ENCODE measurements at regions not wholly inside any gene's neighbourhood (a gene's known extent, or its start where the extent isn't known, plus 50 kb on each side); places are given as distances from the start of the nearest gene placed in this dataset.

- no peak for DNase-seq
Observed at GRCh38 chr6:104183816-104184435, 675.8 kb downstream of the HACE1 start.

DNA sequence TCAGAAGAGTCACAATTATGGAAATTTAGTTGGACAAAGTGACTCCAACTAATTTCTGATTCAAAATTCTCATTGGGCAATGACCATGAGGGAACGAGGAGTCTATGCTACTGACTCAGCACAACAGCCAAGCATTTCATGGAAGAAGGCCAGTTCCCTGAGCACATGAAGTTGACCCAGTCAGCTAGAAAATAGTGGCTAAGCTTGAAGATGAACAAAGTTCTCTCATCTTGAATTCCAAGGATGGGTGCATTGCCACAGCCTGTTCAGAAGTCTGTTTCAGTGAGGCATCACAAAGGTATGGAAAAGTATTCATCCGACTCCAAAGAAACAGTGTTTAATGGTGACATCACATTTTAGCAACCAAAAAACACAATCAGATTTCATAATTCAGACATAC is 676.9 kb downstream of the HACE1 start:
- DNase-seq: no peak

DNA sequence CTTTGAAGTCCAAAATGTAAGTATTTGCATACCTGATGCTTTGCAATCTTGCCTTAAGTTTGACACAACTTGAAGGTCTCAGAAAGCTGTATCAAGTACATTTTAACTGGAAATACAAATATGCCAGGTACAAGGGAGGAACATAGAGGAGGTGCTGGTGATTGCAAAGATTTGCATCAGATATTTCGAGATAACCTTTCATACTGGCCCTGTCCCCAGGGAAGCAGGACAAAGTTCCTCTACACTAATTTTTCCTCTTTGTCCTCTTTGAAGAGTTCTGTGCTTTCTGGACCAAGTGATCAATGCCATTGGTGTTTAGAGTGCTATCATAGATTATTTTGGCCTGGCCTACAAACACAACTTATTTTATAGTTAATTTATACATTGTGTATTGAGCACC is 686.1 kb downstream of the HACE1 start:
- DNase-seq: no peak

- DNase-seq: no peak
Observed at GRCh38 chr6:104170401-104170800, 689.3 kb downstream of the HACE1 start.

DNA sequence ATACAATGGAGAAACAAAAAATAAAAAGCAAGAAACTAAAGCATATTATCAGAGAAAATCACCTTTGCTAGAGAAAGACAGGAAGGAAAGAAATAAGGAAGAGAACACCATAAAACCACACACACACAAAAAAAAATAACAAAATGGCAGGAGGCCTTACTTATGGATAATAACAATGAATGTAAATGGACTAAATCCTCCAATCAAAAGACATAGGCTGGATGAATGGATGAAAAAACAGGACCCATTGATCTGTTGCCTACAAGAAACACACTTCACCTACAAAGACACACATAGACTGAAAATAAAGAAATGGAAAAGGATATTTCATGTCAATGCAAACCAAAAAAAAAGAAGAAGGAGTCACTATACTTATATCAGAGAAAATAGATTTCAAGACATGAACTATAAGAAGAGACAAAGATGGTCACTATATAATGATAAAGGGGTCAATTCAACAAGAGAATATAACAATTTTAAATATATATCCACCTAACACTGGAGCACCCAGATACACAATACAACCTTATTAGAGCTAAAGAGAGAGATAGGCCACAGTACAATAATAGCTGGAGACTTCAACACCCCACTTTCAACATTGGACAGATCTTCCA is 693.6 kb downstream of the HACE1 start:
- no peak for DNase-seq

DNA sequence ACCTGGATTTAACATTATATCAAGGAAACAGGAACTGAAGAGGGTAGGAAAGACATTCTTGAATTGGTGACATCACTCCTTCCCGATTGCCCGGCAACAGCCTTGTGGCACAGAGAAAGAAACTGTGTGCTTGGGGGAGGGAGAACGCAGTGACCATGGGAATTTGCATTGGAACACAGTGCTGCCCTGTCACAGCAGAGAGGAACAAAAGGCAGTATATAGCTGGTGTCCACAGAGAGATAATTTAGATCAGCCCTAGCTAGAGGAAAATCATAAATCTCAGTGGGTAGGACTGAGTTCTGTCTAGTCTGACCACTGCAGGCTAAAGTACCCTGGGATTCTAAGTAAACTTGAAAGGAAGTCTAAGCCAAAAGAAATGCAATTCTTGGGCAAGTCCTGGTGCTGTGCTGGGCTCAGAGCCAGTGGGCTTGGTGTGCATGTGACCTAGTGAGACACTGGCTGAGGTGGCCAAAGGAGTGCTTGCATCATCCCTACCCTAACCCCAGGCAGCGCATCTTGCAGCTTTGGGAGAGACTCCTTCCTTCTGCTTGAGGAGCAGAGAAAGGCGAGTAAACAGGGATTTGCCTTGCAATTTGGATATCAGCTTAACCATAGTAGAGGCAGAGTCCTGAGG is 697.6 kb downstream of the HACE1 start:
- DNase-seq: no peak

DNA sequence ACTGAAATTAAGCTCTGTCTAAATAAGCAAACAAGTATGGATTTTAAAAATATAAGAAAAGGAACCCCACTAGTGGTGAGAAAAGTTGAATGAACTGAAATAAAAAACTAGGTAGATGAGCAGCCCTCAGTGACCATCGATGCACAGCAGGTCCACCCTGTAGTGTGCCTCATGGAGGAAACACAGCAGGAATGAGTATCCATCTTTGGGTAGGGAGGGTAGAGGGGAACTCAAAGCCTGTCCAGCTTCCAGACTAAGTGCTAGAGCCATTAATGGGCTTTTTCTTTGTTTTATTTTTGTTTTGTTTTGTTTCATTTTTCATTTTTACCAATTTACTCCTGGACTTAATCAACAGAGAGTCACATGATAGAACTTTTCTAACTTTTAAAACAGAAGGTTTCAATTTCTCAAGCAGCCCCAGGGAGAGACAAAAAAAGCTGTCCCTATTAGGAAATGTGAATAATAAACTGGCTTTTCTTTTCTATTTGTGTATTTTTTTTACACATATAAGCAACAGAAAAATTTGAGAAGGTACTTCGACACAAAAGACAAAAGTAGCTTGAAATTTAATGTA is 700.6 kb downstream of the HACE1 start:
- DNase-seq: no peak

GRCh38 chr6:104143757-104144156 is 716.0 kb downstream of the HACE1 start:
- no peak for DNase-seq

- no peak for DNase-seq
Observed at GRCh38 chr6:104134876-104135275, 724.8 kb downstream of the HACE1 start.

DNA sequence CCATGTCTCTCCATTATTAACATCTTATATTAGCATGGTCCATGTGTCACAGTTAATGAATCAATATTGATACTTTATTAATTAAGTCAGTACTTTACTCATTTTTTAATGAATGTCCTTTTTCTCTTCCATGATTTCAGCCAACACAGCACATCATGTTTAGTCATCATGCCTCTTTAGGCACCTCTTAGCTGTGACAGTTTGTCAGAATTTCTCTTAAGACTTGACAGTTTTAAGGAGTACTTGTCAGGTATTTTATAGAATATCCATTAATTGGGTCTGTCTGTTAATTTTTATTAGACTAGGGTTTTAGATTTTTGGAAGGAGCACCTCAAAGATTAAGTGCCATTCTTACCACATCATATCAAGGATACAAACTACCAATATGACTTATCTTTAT is 729.4 kb downstream of the HACE1 start:
- no peak for DNase-seq

- no peak for DNase-seq
Observed at GRCh38 chr6:104126315-104127005, 733.3 kb downstream of the HACE1 start.

- DNase-seq: no peak
Observed at GRCh38 chr6:104123227-104123626, 736.5 kb downstream of the HACE1 start.

DNA sequence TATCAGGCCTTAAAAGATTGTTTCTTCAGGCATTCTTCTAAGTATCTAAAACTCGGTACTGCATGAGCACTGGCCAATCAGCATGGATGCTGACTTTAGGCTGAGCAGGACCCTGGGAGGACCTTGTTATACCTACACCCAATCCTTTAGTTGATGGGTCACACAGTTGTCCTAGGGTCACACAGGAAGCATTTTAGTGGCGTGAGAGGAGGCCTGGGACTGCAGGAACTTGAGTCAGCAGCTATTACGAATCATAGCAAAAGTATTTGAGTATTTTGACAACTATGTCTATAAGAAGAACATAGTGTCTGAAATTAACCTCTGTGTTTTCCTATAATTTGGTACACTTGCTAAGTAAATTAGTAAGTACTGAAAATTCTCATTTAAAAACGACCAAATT is 741.4 kb downstream of the HACE1 start:
- no peak for DNase-seq

GRCh38 chr6:104109806-104110205 is 749.9 kb downstream of the HACE1 start:
- no peak for DNase-seq

DNA sequence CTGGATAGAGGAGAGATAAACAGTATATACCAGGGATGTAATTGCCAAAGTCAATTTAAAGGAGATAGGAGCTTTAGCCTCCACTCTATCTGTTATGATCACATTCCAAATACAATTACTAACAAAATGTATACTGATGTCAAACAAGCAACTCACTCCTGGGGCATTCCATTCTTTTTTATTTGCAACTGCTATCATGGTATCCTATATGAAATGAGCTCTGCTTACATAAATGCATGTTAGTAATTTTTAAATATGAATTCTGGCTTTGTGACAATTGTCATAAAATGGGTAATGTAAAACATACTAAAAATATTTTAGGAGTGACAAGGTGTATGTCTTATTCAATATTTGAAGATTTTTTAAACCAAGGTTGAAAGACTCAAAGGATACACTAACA is 751.1 kb downstream of the HACE1 start:
- no peak for DNase-seq

GRCh38 chr6:104095661-104096416 is 763.9 kb downstream of the HACE1 start:
- no peak for DNase-seq

DNA sequence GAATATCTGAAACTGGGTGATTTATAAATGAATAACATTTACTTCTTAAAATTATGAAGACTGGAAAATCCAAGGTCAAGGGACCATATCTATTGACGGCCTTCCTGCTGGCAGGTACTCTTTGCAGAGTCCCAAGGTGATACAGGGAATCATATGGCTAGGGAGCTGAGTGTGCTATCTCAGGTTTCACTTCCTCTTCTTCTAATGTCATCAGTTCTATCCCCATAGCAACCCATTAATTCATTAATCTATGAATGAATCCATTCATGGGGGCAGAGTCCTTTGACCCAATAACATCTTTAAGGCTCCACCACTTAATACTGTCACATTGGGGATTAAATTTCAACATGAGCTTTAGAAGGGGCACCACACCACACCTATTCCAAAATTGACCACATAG is 772.0 kb downstream of the HACE1 start:
- no peak for DNase-seq

- no peak for DNase-seq
Observed at GRCh38 chr6:104068281-104068680, 791.4 kb downstream of the HACE1 start.

GRCh38 chr6:104064876-104065275 is 794.8 kb downstream of the HACE1 start:
- no peak for DNase-seq

DNA sequence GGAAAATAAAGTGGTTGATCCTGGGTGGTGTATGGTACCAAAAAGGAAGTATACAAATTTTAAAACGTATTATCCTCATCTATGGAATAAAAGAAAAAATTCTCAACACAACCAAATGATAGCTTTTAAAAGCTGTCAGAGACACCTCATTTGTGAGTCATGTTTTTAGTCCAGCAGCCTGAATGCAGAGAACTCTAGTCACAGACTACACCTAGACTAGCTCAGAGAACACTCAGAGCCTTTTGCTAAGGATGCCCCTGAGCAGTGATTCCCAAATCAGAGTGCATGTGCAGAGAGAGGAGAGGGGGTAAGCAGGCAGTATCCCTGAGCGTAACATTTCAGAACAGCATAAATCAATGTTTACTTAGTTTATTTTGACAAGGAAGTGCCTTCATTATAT is 809.3 kb downstream of the HACE1 start:
- DNase-seq: no peak

- no peak for DNase-seq
Observed at GRCh38 chr6:104046426-104046825, 813.3 kb downstream of the HACE1 start.

GRCh38 chr6:104031346-104031745 is 828.4 kb downstream of the HACE1 start:
- no peak for DNase-seq

DNA sequence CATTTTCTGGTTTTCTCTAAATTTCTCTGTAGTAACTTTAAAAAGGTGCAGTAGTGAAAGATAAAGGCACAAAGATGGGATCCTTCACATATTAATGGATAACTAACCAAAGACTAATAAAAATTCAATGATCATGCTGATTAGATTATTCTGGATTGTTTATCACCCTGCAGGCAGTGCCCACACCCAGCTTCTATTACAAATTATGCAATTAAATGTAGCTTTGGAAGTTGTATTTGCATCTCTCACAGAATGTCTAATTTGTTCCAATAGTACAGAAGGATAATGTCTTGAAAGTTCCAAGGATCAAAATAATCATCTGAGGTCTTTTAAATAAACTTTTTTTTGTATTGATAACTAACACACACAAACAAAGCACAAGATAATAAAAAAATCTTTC is 837.6 kb downstream of the HACE1 start:
- no peak for DNase-seq
